ENCODE measurements at regions not wholly inside any gene's neighbourhood (a gene's known extent, or its start where the extent isn't known, plus 50 kb on each side); places are given as distances from the start of the nearest gene placed in this dataset.

- CTCF ChIA-PET: no interaction called here
- BruUV-seq (replicated peaks): no TSS peak
- intact Hi-C loops (cut with micrococcal nuclease; ENCODE audit: unreplicated experiment): no loop called here
Observed at GRCh38 chr7:131797841-131798240, 241.4 kb upstream of the PODXL start.

GRCh38 chr7:131795400-131795799 lies 239.0 kb upstream of the PODXL start:
- H3K27ac ChIP-seq (ENCODE audit: low read depth, low read length, poor library complexity, severe bottlenecking): no peak overlapping the region
- peaks cover 12% of the 10 kb centered on the region for H3K27me3 ChIP-seq (replicated peaks; ENCODE audit: insufficient read depth, low read depth, low read length, poor library complexity)
- ChIA-PET POLR2A (ENCODE audit: low non-redundant PET) (no interaction called here), CTCF (no interaction called here)
- no peak overlapping the region for H3K4me3 ChIP-seq (ENCODE audit: low read depth, low read length, poor library complexity, severe bottlenecking)
- no peaks in the 10 kb centered on the region for H3K36me3 ChIP-seq (ENCODE audit: insufficient read depth, low read length, poor library complexity, severe bottlenecking)
- BruUV-seq (replicated peaks): no TSS peak
- H3K9me3 ChIP-seq (ENCODE audit: low read depth, low read length, poor library complexity, severe bottlenecking): no peaks in the 10 kb centered on the region
- no peaks in the 10 kb centered on the region for H3K4me1 ChIP-seq (ENCODE audit: insufficient read depth, low read length, poor library complexity, severe bottlenecking)
- DNase-seq (ENCODE audit: low spot score): no peak
- TF ChIP-seq CTCF (conservative IDR thresholded peaks at IDR 0.05; ENCODE audit: low read depth, low read length) (no peak), EZH2 (IDR thresholded peaks at IDR 0.05; ENCODE audit: borderline replicate concordance, low read depth, low read length, poor library complexity, severe bottlenecking) (no peak)
- intact Hi-C loops (cut with micrococcal nuclease; ENCODE audit: unreplicated experiment): no loop called here

More at GRCh38 chr7:131797841-131798240, 241.4 kb upstream of the PODXL start:
- no peak for DNase-seq (ENCODE audit: low spot score)
- Histone ChIP-seq H3K27me3 (replicated peaks; ENCODE audit: insufficient read depth, low read depth, low read length, poor library complexity) (peaks cover 9% of the 10 kb centered on the region), H3K4me3 (ENCODE audit: low read depth, low read length, poor library complexity, severe bottlenecking) (no peak overlapping the region), H3K36me3 (ENCODE audit: insufficient read depth, low read length, poor library complexity, severe bottlenecking) (no peaks in the 10 kb centered on the region), H3K9me3 (ENCODE audit: low read depth, low read length, poor library complexity, severe bottlenecking) (no peaks in the 10 kb centered on the region), H3K27ac (ENCODE audit: low read depth, low read length, poor library complexity, severe bottlenecking) (no peak overlapping the region), H3K4me1 (ENCODE audit: insufficient read depth, low read length, poor library complexity, severe bottlenecking) (no peaks in the 10 kb centered on the region)
- POLR2A ChIA-PET (ENCODE audit: low non-redundant PET): no interaction called here
- TF ChIP-seq CTCF (conservative IDR thresholded peaks at IDR 0.05; ENCODE audit: low read depth, low read length) (no peak), EZH2 (IDR thresholded peaks at IDR 0.05; ENCODE audit: borderline replicate concordance, low read depth, low read length, poor library complexity, severe bottlenecking) (no peak)

GRCh38 chr7:131792311-131792710 lies 235.9 kb upstream of the PODXL start:
- BruUV-seq (replicated peaks): no TSS peak
- Histone ChIP-seq H3K36me3 (ENCODE audit: insufficient read depth, low read length, poor library complexity, severe bottlenecking) (no peaks in the 10 kb centered on the region), H3K9me3 (ENCODE audit: low read depth, low read length, poor library complexity, severe bottlenecking) (no peaks in the 10 kb centered on the region), H3K27ac (ENCODE audit: low read depth, low read length, poor library complexity, severe bottlenecking) (no peak overlapping the region), H3K4me3 (ENCODE audit: low read depth, low read length, poor library complexity, severe bottlenecking) (no peak overlapping the region), H3K4me1 (ENCODE audit: insufficient read depth, low read length, poor library complexity, severe bottlenecking) (no peaks in the 10 kb centered on the region), H3K27me3 (replicated peaks; ENCODE audit: insufficient read depth, low read depth, low read length, poor library complexity) (peaks cover 12% of the 10 kb centered on the region)
- TF ChIP-seq EZH2 (IDR thresholded peaks at IDR 0.05; ENCODE audit: borderline replicate concordance, low read depth, low read length, poor library complexity, severe bottlenecking) (no peak), CTCF (conservative IDR thresholded peaks at IDR 0.05; ENCODE audit: low read depth, low read length) (no peak)
- DNase-seq (ENCODE audit: low spot score): no peak
- ChIA-PET POLR2A (ENCODE audit: low non-redundant PET) (no interaction called here), CTCF (no interaction called here)
- intact Hi-C loops (cut with micrococcal nuclease; ENCODE audit: unreplicated experiment): no loop called here

All from A673 (cell line).